Stimulated activated naive B cell treated with anti-CD40 and anti-IgM and Interleukin-4, amounts not matched to agents 10 μg/mL and 1 μg/mL and 100 μg/mL, for 72 hours (primary cell): ENCODE measurements at regions not wholly inside any gene's neighbourhood (a gene's known extent, or its start where the extent isn't known, plus 50 kb on each side); places are given as distances from the start of the nearest gene placed in this dataset.

Experiments
- ATAC-seq, 2 donors: fragments of 150-1000 bp; cut with Tn5 transposase; replicated peaks; 2 replicates each; pipeline ENCODE4 v1.10.0; 2021; ENCODE audit warnings: moderate library complexity in 1 of 2
- DNase-seq: peaks from one replicate; pipeline ENCODE4 v3.0.0; 2021
- H3K27ac Mint-ChIP-seq: one replicate; pipeline ENCODE4 v1.8.0; 2022; ENCODE audit warnings: mild to moderate bottlenecking, mixed read lengths
- H3K27me3 Mint-ChIP-seq, 2 donors: one replicate each; pipeline ENCODE4 v1.8.0; 2022; ENCODE audit warnings: mixed read lengths in 2 of 2
- H3K36me3 Mint-ChIP-seq, 2 donors: one replicate each; pipeline ENCODE4 v1.8.0; 2022; ENCODE audit warnings: mixed read lengths in 2 of 2, mild to moderate bottlenecking in 1 of 2
- H3K4me1 Mint-ChIP-seq, 2 donors: one replicate each; pipeline ENCODE4 v1.8.0; 2022; ENCODE audit warnings: mixed read lengths in 2 of 2, mild to moderate bottlenecking in 1 of 2
- H3K4me3 Mint-ChIP-seq, 2 donors: one replicate each; pipeline ENCODE4 v1.8.0; 2022; ENCODE audit warnings: mild to moderate bottlenecking in 2 of 2, mixed read lengths in 2 of 2, moderate library complexity in 1 of 2
- H3K9me3 Mint-ChIP-seq, 2 donors: one replicate each; pipeline ENCODE4 v1.8.0; 2022; ENCODE audit warnings: mixed read lengths in 2 of 2, mild to moderate bottlenecking in 1 of 2

GRCh38 chr10:130900441-130901160, 410.9 kb downstream of the TCERG1L start:
- H3K9me3 Mint-ChIP-seq = no peaks in the 10 kb centered on the region
- H3K4me3 Mint-ChIP-seq = no peak overlapping the region
- DNase-seq = no peak
- ATAC-seq = no peak
- H3K27me3 Mint-ChIP-seq = no peaks in the 10 kb centered on the region
- no peaks in the 10 kb centered on the region for H3K36me3 Mint-ChIP-seq
- H3K27ac Mint-ChIP-seq = no peak overlapping the region
- H3K4me1 Mint-ChIP-seq = no peaks in the 10 kb centered on the region

GRCh38 chr10:130901311-130902165, 410.0 kb downstream of the TCERG1L start:
- H3K27me3 Mint-ChIP-seq = no peaks in the 10 kb centered on the region
- H3K27ac Mint-ChIP-seq = no peak overlapping the region
- no peak overlapping the region for H3K4me3 Mint-ChIP-seq
- no peaks in the 10 kb centered on the region for H3K4me1 Mint-ChIP-seq
- DNase-seq = no peak
- no peak for ATAC-seq
- H3K9me3 Mint-ChIP-seq = no peaks in the 10 kb centered on the region
- H3K36me3 Mint-ChIP-seq = no peaks in the 10 kb centered on the region

- no peak for ATAC-seq
- Mint-ChIP-seq H3K27me3 (no peaks in the 10 kb centered on the region), H3K4me3 (no peak overlapping the region), H3K36me3 (no peaks in the 10 kb centered on the region), H3K27ac (no peak overlapping the region), H3K9me3 (no peaks in the 10 kb centered on the region), H3K4me1 (no peaks in the 10 kb centered on the region)
- no peak for DNase-seq
These were observed 409.1 kb downstream of the TCERG1L start for GRCh38 chr10:130902471-130902870.

- Mint-ChIP-seq H3K36me3 (no peaks in the 10 kb centered on the region), H3K9me3 (no peaks in the 10 kb centered on the region), H3K4me3 (no peak overlapping the region), H3K4me1 (no peaks in the 10 kb centered on the region), H3K27ac (no peak overlapping the region), H3K27me3 (no peaks in the 10 kb centered on the region)
- ATAC-seq (no peak), DNase-seq (no peak)
These were observed 408.6 kb downstream of the TCERG1L start for GRCh38 chr10:130902929-130903328.

GRCh38 chr10:130904676-130905075, 406.8 kb downstream of the TCERG1L start:
- Mint-ChIP-seq H3K27ac (no peak overlapping the region), H3K4me3 (no peak overlapping the region), H3K36me3 (no peaks in the 10 kb centered on the region), H3K9me3 (no peaks in the 10 kb centered on the region), H3K27me3 (no peaks in the 10 kb centered on the region), H3K4me1 (no peaks in the 10 kb centered on the region)
- DNase-seq (no peak), ATAC-seq (no peak)

- Mint-ChIP-seq H3K4me3 (no peak overlapping the region), H3K36me3 (no peaks in the 10 kb centered on the region), H3K27me3 (no peaks in the 10 kb centered on the region), H3K4me1 (no peaks in the 10 kb centered on the region), H3K27ac (no peak overlapping the region), H3K9me3 (no peaks in the 10 kb centered on the region)
- no peak for DNase-seq
- no peak for ATAC-seq
These were observed 406.1 kb downstream of the TCERG1L start for GRCh38 chr10:130905386-130905785.

GRCh38 chr10:130905921-130906320, 405.6 kb downstream of the TCERG1L start:
- DNase-seq (no peak), ATAC-seq (no peak)
- H3K27me3 Mint-ChIP-seq = no peaks in the 10 kb centered on the region
- H3K9me3 Mint-ChIP-seq = peaks cover under 1 to 3% of the 10 kb centered on the region in 2 donors
- no peak overlapping the region for H3K4me3 Mint-ChIP-seq
- no peaks in the 10 kb centered on the region for H3K4me1 Mint-ChIP-seq
- H3K36me3 Mint-ChIP-seq = no peaks in the 10 kb centered on the region
- no peak overlapping the region for H3K27ac Mint-ChIP-seq

GRCh38 chr10:130910848-130911247, 400.7 kb downstream of the TCERG1L start:
- DNase-seq (no peak), ATAC-seq (no peak)
- Mint-ChIP-seq H3K36me3 (no peaks in the 10 kb centered on the region), H3K27me3 (no peaks in the 10 kb centered on the region), H3K4me1 (no peaks in the 10 kb centered on the region), H3K4me3 (no peak overlapping the region), H3K27ac (no peak overlapping the region), H3K9me3 (peaks cover 15 to 16% of the 10 kb centered on the region in 2 donors)

GRCh38 chr10:130913844-130914243, 397.7 kb downstream of the TCERG1L start:
- ATAC-seq (no peak), DNase-seq (no peak)
- Mint-ChIP-seq H3K4me1 (no peaks in the 10 kb centered on the region), H3K27ac (no peak overlapping the region), H3K9me3 (peaks cover 16 to 19% of the 10 kb centered on the region in 2 donors), H3K4me3 (no peak overlapping the region), H3K27me3 (no peaks in the 10 kb centered on the region), H3K36me3 (no peaks in the 10 kb centered on the region)

GRCh38 chr10:130914367-130914766, 397.2 kb downstream of the TCERG1L start:
- Mint-ChIP-seq H3K4me1 (no peaks in the 10 kb centered on the region), H3K27me3 (no peaks in the 10 kb centered on the region), H3K4me3 (no peak overlapping the region), H3K27ac (no peak overlapping the region), H3K9me3 (peaks cover 16 to 19% of the 10 kb centered on the region in 2 donors), H3K36me3 (no peaks in the 10 kb centered on the region)
- ATAC-seq = no peak
- DNase-seq = no peak

GRCh38 chr10:130915065-130915464, 396.5 kb downstream of the TCERG1L start:
- DNase-seq (no peak), ATAC-seq (no peak)
- no peak overlapping the region for H3K27ac Mint-ChIP-seq
- H3K36me3 Mint-ChIP-seq = no peaks in the 10 kb centered on the region
- H3K27me3 Mint-ChIP-seq = no peaks in the 10 kb centered on the region
- no peak overlapping the region for H3K4me3 Mint-ChIP-seq
- peaks cover 16 to 19% of the 10 kb centered on the region in 2 donors for H3K9me3 Mint-ChIP-seq
- H3K4me1 Mint-ChIP-seq = no peaks in the 10 kb centered on the region

GRCh38 chr10:130921461-130921860, 390.1 kb downstream of the TCERG1L start:
- H3K27me3 Mint-ChIP-seq = no peaks in the 10 kb centered on the region
- no peaks in the 10 kb centered on the region for H3K36me3 Mint-ChIP-seq
- no peak for DNase-seq
- peaks cover 0 to 4% of the 10 kb centered on the region in 2 donors for H3K9me3 Mint-ChIP-seq
- no peaks in the 10 kb centered on the region for H3K4me1 Mint-ChIP-seq
- H3K27ac Mint-ChIP-seq = no peak overlapping the region
- no peak for ATAC-seq
- H3K4me3 Mint-ChIP-seq = no peak overlapping the region

GRCh38 chr10:130921911-130922440, 389.5 kb downstream of the TCERG1L start:
- no peaks in the 10 kb centered on the region for H3K4me1 Mint-ChIP-seq
- no peaks in the 10 kb centered on the region for H3K9me3 Mint-ChIP-seq
- ATAC-seq = no peak
- no peak for DNase-seq
- no peaks in the 10 kb centered on the region for H3K36me3 Mint-ChIP-seq
- H3K27ac Mint-ChIP-seq = no peak overlapping the region
- no peak overlapping the region for H3K4me3 Mint-ChIP-seq
- no peaks in the 10 kb centered on the region for H3K27me3 Mint-ChIP-seq

- DNase-seq (no peak), ATAC-seq (no peak)
- H3K27me3 Mint-ChIP-seq = no peaks in the 10 kb centered on the region
- H3K4me3 Mint-ChIP-seq = no peak overlapping the region
- no peaks in the 10 kb centered on the region for H3K9me3 Mint-ChIP-seq
- no peaks in the 10 kb centered on the region for H3K36me3 Mint-ChIP-seq
- H3K27ac Mint-ChIP-seq = no peak overlapping the region
- H3K4me1 Mint-ChIP-seq = no peaks in the 10 kb centered on the region
These were observed 387.9 kb downstream of the TCERG1L start for GRCh38 chr10:130923596-130923995.
